IPS-NIHi7 (cell line): ENCODE measurements at regions not wholly inside any gene's neighbourhood (a gene's known extent, or its start where the extent isn't known, plus 50 kb on each side); places are given as distances from the start of the nearest gene placed in this dataset.

Experiments used
- DNase-seq: peaks from one replicate; pipeline ENCODE4 v3.0.0; 2012; ENCODE audit warnings: mixed read lengths; ENCODE audit errors: extremely low spot score

DNA sequence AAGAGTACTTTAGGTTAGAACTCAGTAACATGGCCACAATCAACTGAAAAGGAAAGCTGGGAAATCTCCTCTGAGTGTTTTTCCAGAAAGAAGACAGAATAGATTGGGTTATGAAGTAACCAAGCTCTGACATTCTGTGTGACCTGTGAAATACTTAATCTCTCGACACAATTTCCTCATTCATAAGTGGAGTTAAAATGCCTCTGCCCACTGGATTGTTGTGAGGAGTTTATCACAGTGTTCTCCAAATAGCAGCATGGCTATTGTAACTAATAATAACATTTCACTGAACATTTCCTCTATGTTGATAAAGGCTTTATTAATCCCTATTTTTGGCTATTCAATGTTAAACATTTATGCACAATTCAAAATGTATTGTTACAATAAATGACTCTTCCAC lies 311.0 kb downstream of the GABRB2 start:
- DNase-seq = no peak

DNA sequence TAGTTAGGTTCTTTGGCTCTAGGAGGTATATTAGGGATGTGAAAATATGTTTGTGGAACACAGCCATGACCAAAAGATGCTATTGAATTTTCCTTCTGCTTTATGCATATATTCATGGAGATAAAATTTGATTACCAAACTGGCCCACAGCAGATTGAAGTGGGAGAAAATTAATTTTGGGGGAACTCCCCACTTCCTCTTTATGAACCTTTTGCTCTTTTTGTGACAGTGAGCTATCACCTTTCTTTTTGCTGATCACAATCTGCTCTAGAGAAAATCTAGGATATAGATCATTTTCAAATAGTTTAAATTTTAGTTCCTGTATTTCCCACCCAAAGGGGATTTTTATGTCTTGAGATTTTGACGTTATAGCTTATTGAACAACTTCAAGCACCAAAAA lies 313.0 kb downstream of the GABRB2 start:
- DNase-seq = no peak

DNA sequence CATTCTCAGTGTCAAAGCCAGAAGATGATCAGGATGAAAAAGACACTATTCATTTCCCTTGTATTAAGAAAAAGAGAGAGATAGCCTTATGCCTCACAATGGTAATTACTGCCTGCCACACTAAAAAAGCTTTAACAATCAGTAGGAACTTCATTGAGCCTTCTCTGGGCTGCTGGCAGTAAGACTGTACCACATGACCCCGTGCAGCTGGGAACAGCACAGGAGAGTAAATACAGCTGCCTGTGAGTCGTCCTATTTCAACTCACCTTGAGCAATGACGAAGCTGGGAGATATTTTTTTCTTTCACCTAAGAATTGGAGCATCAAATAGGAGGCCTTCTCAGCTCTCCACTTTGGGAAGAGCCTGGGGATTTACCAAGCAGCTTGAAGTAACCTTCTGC lies 316.3 kb downstream of the GABRB2 start:
- peak; percentile 15 for DNase-seq

DNA sequence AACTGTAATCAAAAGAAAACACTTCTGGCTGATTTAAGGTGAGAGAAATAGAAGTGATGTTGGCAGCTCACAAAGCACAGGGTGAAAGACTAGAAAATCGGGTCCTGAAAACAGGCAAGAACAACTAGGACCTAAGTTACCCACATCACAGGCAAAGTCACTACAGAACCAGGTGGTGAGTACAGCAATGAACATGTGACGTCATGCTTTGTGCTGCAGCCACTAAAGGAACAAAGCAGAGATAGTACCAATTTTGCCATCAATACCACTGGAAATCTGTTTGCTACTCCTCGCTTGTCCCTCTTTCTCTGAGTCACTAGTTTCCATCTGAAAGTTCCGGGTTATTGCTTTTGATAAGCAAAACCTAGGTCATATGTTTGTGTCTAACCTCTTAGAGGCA lies 326.7 kb downstream of the GABRB2 start:
- DNase-seq = no peak

DNA sequence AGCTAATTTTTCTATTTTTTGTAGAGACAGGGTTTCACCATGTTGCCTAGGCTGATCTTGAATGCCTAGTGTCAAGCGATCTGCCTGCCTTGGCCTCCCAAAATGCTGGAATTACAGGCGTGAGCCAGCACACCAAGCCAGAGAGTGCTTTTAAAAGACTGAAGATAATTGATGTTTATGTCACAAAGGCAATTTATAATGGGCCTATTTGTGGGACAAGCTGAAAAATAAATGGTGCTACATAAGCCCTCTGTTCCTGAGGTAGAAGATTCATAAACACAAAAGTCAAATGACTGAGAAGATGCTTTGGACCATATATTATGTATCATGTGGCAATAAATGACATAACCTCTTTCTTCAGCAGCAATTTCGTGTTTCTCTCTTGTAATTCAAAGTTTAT lies 329.6 kb downstream of the GABRB2 start:
- no peak for DNase-seq

DNA sequence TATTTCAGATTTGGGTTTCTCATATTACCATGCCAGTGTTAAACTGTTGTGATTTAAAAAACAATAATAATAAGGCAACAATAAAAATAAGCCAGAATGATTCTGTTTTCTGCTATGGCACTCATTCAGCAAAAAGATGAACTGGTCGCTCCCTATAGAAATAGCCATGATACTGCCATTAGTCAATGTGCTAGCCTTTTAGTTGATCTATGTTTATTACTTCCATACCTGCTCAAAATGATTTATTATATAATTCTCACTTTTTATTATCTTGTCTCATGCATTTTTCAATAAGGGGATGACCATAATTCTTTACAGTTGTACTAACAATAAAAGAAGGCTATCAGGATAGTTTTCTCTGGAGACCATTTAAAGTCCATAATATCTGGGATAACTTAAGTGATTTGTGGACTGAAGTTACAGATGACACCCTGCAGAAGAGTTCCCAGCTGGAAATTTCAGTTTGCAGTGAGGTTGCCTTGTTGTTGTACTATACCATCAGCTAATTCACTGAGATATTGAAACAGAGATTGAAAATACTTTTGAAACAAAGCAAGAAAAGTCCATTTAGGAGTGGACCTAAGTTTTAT lies 334.3 kb downstream of the GABRB2 start:
- DNase-seq = no peak

DNA sequence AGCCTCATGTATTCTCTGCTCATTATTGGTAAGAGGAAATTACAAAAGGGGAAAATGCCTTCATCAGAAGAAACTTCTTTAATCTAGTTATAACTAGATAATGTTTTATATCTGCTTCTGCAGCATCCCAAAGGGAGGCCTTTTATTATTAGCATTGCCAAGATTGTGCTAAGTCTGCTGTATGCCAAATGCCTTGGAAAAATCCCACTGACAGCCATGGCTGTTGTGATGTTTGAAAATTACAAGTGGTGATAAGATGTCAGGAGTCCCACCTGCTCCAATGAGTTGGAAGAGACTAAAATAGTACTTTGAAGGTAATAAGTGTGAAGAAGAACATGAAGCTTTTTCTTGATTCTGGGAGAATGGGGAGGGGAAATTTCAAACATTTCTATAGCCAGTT lies 345.0 kb downstream of the GABRB2 start:
- DNase-seq = no peak

DNA sequence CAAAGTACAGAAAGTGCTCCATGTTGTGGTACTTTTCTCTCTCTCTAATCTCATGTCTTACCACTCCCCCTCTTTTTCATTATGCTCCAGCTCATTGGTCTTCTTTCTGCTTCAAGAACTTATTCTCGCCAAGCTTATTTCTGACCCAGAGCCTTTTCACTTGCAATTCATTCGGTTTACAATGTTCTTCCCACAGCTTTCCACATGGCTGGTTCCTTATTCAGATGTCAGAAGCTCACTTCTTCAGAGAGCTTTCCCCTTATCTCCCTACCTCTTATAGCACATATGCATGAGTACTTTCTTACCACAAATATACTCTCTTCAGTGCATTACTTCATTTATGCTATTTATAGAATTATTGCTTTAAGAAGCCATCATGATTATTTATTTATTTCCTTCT lies 338.8 kb upstream of the ATP10B start:
- DNase-seq = no peak

DNA sequence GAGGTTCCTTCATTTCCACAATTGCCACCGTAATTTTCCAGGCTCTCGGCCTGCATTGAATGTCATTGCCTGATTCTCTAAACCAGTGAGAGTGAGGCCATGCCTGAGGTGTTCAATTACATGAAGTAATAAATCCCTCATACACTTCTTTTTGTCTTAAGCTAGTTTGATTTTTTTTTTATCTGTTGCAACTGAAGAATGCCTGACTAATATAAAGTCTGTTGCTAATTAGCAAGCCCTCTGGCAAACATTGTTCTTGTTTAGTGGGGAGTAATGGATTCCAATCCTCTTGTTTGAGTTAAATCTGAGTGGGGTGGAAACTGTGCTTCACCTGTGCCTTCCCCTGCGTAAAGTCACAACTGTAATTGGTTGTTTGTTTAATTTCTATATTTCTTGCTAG lies 338.1 kb upstream of the ATP10B start:
- no peak for DNase-seq

DNA sequence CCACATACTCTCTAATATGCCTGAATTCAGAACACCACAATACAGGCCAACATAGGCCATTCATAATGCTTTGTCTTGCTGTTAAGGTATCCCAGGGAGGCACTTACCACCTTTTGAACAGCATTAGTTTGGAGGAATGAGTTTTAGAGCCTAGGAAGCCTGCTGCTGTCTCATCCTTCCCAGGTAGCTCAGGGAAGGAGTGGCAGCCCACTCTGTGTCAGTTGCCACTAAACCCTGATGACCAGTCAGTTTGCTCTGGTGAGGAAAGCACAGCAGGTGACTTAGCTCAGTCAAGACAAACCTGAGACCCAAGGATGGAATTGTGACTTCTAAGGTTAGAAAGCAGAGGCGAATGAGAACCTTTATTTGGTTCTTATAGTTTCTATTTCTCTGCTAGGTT lies 337.4 kb upstream of the ATP10B start:
- DNase-seq = peak; percentile 19

DNA sequence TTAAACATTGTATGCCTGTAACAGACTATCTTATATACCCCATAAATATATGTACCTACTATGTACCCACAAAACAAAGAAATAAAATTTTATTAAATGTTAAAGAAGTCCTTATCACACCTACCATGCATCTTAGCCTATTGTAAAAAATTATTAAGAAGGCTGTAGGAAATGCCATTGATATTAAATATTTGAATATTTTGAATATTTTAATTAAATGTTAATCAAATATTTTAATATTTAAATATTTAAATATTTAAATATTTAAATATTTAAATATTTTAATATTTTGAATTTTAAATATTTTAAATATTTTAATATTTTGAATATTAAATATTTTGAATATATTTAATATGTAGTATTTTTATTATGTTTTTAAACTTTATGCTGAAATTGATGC lies 331.5 kb upstream of the ATP10B start:
- DNase-seq = no peak

DNA sequence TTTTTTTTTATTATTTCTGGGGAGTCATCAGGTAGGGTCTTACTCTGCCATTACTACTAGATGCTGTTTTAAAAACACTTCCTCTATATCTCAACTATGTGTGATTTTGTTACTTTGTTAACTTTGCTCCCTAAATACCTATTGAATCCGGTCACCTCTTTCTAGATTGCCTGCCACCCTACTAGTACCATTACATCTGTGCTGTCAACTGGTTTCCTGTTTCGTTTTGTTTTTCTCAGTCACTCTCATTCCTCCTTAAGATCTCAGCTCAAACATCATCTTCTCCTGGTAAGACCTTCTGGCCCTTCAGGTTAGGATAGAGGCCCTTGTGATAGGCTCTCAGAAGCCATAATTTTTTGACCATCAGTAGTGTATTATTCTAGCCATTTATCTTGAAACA lies 324.2 kb upstream of the ATP10B start:
- no peak for DNase-seq

DNA sequence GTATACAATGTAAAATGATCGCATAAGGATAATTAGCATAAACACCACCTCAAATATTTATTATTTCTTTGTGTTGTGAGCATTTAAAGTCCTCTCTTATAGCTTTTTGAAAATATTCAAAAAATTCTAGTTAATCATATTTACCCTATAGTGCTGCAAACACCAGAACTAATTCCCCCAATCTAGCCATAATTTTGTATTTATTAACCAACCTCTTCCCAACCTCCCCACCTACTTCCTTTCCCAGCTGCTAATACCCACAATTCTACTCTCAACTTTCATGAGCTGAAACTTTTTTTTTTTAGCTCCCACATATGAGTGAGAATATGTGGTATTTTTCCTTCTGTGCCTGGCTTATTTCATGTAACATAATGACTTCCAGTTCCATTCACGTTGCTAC lies 317.8 kb upstream of the ATP10B start:
- DNase-seq = no peak

DNA sequence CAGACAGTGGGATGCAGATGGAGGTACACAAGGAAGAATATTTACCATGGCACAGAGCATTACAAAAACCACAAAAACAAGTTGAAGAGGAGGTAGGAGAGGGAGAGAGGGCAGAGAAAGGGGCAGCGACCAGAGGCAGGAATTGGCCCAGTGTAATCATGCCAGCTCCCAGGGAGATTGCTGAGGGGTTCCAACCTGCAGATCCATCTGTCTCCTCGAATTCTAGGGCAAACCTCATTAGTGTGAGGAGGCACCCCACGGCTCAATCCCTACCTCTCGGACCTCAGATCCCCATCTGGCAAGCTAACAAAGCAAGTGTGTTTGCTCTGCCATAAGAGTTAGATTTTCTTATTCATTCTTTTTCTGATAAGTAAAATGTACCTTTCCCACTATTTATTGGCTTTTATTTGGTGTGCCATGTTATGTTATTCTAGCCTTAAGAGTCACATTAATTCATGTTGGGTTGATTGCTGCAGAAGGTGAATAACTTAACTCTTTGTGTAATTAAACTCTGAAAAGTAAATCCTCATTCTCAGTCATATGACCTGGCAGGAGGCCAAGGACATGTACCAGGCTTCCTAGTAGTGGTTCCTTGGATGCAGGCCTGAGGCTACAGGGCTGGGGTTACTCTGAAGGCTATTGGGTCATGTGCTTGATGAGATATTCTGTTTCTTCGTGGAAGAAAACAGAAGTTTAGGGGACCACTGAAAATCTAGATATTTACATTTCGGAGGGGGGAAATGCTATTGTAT lies 315.2 kb upstream of the ATP10B start:
- no peak for DNase-seq

DNA sequence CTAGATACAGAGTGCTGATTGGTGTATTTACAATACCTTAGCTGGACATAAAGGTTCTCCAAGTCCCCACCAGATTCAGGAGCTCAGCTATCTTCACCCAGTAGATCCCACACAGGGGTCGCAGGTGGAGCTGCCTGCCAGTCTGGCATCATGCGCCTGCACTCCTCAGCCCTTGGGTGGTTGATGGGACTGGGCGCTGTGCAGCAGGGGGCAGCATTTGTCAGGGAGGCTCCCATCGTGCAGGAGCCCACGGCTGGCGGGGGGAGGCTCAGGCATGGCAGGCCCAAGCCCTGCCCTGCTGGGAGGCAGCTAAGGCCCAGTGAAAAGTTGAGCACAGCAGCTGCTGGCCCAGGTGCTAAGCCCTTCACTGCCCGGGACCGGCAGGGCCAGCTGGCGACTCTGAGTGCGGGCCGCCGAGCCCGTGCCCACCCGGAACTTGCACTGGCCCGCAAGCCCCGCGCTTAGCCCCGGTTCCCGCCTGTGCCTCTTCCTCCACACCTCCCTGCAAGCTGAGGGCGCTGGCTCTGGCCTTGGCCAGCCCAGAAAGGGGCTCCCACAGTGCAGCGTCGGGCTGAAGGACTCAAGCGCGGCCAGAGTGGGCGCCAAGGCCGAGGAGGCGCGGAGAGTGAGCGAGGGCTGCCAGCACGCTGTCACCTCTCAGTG lies 314.1 kb upstream of the ATP10B start:
- DNase-seq = no peak

DNA sequence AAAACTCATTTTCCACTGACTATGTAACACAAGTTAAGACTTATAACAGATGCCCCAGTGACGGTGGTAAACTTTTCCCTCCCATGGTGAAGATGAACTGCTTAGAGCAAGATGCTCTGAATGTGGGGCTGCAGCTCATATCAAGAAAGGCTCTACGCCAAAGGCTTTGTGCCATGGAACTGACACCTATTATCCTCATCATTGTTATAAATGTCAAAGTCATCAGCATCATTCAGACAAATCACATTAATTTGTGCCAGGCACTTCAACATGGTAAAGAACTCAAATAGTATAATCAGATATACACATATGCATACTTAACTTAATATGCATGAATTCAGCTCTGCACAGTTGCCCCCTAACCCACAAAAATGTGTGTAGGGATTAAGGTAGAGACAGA lies 305.9 kb upstream of the ATP10B start:
- DNase-seq = no peak

DNA sequence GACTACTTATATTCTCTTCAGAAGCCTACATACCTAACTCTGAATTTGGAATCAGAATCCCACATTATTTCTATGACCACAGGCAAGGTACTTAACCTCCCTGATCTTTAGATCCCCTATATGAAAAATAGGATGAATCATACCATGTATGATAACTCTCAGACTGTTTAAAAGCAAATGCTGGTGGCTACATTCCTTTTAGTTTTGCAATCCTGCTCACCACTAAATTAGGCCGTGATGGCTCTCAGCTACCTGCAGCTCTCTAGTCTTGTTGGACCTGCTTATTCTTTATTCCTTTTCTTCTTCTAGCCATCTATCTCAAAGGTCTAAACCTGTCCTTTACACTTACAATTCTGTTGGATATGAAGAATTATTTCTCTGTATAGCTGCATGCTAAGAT lies 303.4 kb upstream of the ATP10B start:
- DNase-seq = no peak

DNA sequence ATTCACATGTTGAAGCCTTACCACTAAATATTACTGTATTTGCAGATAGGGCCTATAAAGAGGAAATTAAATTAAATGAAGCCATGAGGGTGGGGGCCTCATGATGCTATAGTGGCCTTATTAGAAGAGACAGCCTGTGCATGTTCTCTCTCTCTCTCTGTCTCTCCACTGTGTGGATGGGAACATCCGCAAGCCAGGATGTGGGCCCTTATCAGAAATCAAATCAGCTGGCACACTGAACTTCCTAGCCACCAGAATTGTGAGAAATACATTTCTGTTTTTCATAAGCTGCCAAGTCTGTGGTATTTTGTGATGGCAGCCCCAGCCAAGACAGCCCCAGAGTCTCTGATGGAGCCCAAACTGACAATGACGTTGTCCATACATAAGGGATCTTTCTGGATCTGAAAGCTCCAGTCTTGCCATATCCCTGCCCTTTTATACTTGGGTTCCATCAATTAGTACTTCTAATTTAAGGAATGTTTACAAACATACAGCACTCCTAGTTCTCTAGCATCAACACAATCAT lies 300.5 kb upstream of the ATP10B start:
- no peak for DNase-seq

DNA sequence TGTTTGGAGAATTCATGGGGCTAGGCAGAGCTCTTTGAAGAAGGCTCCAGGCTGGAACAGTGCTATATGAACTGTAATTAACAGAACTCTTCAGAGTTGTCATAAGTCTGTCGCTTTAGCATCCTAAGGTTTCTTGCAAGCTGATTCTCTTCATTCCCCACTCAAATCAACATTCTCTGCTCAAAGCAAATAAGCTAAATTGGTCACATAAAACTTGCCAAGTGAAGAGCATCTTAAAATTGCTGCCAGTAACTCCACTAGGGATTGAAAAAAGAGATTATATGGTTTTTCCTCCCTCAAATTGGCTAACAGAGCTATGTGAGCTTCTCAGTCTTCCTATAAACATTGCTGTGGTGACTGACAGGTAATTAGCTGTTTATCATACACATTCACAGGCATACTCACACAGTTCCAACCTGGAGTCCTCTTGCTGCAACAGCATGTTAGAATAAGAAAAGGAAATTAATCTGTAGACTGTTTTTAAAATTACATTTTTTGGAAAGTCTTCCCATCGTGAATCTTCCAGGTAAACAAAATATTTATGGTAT lies 298.5 kb upstream of the ATP10B start:
- no peak for DNase-seq

DNA sequence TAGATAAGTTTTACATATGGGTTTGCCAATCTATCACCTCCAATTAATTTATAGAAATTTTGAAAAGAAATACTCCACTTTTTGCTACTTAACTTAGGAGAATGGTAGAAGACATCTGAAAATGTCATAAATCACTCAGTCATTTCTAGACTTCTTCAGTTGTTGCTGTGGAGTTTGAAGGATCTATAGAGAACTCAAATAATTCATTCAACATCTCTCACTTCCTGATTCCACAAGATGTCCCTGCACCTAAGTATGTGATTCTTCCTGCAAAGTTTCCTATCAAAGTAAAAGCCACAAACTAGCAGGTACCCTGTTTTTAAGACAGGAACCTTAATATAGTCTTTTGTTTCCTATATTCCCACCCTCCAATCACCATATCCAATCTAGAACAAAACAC lies 297.1 kb upstream of the ATP10B start:
- DNase-seq = no peak

DNA sequence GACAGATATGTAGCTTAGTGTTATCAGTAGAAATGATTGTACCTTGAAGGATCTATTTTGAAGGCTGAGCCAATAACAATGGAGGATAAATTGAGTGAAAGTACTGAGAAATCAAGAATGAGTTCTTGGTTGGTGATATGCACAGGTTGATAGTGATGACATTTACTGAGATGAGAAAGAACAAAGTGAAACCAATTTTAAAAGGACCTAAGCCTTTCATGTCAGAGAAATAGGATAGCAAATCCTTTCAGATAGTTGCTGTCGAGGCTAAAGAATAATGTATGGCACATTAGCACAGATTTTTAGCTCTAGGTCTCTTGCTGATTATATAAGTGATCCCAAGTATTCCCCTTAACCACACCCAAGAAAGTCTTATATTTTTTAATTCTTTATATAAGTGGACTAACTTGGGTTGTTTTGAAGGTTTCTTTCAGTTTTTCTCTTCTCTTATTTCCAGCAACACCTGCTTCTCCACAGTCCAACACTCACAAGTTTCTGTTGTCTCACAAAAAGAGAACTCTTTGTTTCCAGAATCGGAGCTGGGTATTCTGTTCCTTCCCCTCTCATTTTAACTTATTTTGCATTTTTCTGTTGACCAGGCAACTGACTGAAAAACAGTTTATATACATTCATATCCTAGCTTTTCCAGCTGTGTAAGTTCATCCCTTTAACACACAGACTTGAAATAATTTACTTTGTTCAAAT lies 286.9 kb upstream of the ATP10B start:
- DNase-seq = no peak

DNA sequence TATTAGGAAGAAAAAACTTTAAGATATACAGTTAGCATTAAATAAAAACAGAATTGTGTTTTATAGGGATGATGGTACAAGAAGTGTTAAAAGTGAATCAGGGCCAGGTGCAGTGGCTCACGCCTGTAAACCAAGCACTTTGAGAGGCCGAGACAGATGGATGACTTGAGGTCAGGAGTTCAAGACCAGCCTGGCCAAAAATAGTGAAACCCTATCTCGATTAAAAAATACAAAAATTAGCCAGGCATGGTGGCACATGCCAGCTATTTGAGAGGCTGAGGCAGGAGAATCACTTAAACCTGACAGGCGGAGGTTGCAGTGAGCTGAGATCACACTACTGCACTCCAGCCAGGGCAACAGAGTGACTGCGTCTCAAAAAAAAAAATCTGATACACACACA lies 282.9 kb upstream of the ATP10B start:
- no peak for DNase-seq
